ENCODE measurements at regions not wholly inside any gene's neighbourhood (a gene's known extent, or its start where the extent isn't known, plus 50 kb on each side); places are given as distances from the start of the nearest gene placed in this dataset.

DNA sequence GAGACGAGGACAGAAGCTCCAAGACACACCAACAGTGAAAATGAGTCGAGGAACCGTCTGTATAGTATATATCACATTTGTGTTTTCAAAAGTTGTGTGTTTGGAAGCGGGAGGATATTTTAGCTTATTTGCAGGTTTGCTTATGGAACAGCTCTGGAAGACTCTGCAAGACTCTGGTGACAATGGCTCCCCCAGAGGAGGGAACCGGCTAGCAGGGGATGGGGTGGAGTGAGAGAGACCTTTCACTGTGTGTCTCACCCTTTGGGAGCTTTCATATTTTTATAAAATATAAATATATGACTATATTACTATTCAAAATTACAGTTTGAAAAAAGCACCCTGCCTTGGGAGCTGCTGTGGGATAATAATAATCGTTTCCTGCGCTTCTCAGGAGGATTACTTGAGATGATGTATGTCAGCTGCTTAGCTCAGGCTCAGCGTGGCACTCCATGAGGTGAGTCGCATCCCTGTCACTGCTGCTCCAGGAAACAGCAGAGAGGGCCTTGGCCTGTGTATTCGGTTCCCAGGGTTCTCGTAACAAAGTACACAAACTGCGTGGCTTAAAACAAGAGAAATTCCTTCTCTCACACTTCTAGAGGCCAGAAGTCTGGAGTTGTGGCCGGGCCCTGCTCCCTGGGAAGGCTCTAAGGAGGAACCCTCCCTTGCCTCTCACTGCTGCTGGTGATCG lies 183.9 kb downstream of the FAM43A start:
- H3K9me3 Mint-ChIP-seq: peaks cover 3% of the 10 kb centered on the region
- Histone ChIP-seq H3K79me2 (ENCODE audit: low read depth) (no peaks in the 10 kb centered on the region), H3K4me3 (no peak overlapping the region), H2AFZ (replicated peaks) (no peak overlapping the region), H3K9me3 (ENCODE audit: low read depth) (no peaks in the 10 kb centered on the region), H3K36me3 (no peaks in the 10 kb centered on the region), H3K27me3 (no peaks in the 10 kb centered on the region), H3K9ac (no peak overlapping the region), H3K27ac (no peak overlapping the region), H3F3A (ENCODE audit: low read depth) (peaks cover 20% of the 10 kb centered on the region), H3K4me2 (no peak overlapping the region), H4K20me1 (ENCODE audit: low read depth) (no peaks in the 10 kb centered on the region), H3K4me1 (peaks cover 20% of the 10 kb centered on the region)
- peak overlapping the region; percentile 36 for H3K27ac Mint-ChIP-seq
- no peak overlapping the region for H3K4me3 Mint-ChIP-seq
- TF ChIP-seq EZH2phosphoT487 (IDR thresholded peaks at IDR 0.05): no peak
- TF ChIP-seq, protein P1, sequence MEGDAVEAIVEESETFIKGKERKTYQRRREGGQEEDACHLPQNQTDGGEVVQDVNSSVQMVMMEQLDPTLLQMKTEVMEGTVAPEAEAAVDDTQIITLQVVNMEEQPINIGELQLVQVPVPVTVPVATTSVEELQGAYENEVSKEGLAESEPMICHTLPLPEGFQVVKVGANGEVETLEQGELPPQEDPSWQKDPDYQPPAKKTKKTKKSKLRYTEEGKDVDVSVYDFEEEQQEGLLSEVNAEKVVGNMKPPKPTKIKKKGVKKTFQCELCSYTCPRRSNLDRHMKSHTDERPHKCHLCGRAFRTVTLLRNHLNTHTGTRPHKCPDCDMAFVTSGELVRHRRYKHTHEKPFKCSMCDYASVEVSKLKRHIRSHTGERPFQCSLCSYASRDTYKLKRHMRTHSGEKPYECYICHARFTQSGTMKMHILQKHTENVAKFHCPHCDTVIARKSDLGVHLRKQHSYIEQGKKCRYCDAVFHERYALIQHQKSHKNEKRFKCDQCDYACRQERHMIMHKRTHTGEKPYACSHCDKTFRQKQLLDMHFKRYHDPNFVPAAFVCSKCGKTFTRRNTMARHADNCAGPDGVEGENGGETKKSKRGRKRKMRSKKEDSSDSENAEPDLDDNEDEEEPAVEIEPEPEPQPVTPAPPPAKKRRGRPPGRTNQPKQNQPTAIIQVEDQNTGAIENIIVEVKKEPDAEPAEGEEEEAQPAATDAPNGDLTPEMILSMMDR (IDR thresholded peaks at IDR 0.05): no peak
- TF ChIP-seq EZH2 (IDR thresholded peaks at IDR 0.05): no peak
- no peak for DNase-seq (ENCODE audit: low spot score)
- peaks cover 25% of the 10 kb centered on the region for H3K4me1 Mint-ChIP-seq
- peaks cover 12% of the 10 kb centered on the region for H3K27me3 Mint-ChIP-seq (ENCODE audit: insufficient read depth, low read depth)
- H3K36me3 Mint-ChIP-seq: no peaks in the 10 kb centered on the region

- Histone ChIP-seq H3F3A (ENCODE audit: low read depth) (peaks cover 20% of the 10 kb centered on the region), H3K9me3 (ENCODE audit: low read depth) (no peaks in the 10 kb centered on the region), H3K4me1 (peaks cover 20% of the 10 kb centered on the region), H3K9ac (no peak overlapping the region), H3K4me2 (no peak overlapping the region), H3K79me2 (ENCODE audit: low read depth) (no peaks in the 10 kb centered on the region), H3K4me3 (no peak overlapping the region), H3K27me3 (no peaks in the 10 kb centered on the region), H3K27ac (no peak overlapping the region), H4K20me1 (ENCODE audit: low read depth) (no peaks in the 10 kb centered on the region), H2AFZ (replicated peaks) (no peak overlapping the region), H3K36me3 (no peaks in the 10 kb centered on the region)
- peaks cover 3% of the 10 kb centered on the region for H3K9me3 Mint-ChIP-seq
- no peak overlapping the region for H3K27ac Mint-ChIP-seq
- DNase-seq (ENCODE audit: low spot score): no peak
- TF ChIP-seq EZH2 (IDR thresholded peaks at IDR 0.05) (no peak), EZH2phosphoT487 (IDR thresholded peaks at IDR 0.05) (no peak)
- TF ChIP-seq, protein P1 (IDR thresholded peaks at IDR 0.05): no peak
- peaks cover 17% of the 10 kb centered on the region for H3K27me3 Mint-ChIP-seq (ENCODE audit: insufficient read depth, low read depth)
- H3K4me3 Mint-ChIP-seq: no peak overlapping the region
- H3K36me3 Mint-ChIP-seq: no peaks in the 10 kb centered on the region
- H3K4me1 Mint-ChIP-seq: peaks cover 25% of the 10 kb centered on the region
These were observed 184.9 kb downstream of the FAM43A start for GRCh38 chr3:194870394-194871110.

- no peak overlapping the region for H3K4me3 ChIP-seq
- H3K27me3 ChIP-seq: no peaks in the 10 kb centered on the region
- no peak for TF ChIP-seq EZH2 (IDR thresholded peaks at IDR 0.05)
- TF ChIP-seq, protein P1 (IDR thresholded peaks at IDR 0.05): no peak
- no peak overlapping the region for H3K27ac ChIP-seq
- H3K36me3 ChIP-seq: no peaks in the 10 kb centered on the region
- Mint-ChIP-seq H3K9me3 (peaks cover 3% of the 10 kb centered on the region), H3K4me1 (peaks cover 25% of the 10 kb centered on the region), H3K27ac (peak overlapping the region; percentile 54), H3K36me3 (no peaks in the 10 kb centered on the region), H3K4me3 (no peak overlapping the region), H3K27me3 (ENCODE audit: insufficient read depth, low read depth) (peaks cover 19% of the 10 kb centered on the region)
- H3K4me1 ChIP-seq: peaks cover 20% of the 10 kb centered on the region
- peak overlapping the region; percentile 12 for H3K4me2 ChIP-seq
- H3K79me2 ChIP-seq (ENCODE audit: low read depth): no peaks in the 10 kb centered on the region
- H3K9ac ChIP-seq: no peak overlapping the region
- H2AFZ ChIP-seq (replicated peaks): no peak overlapping the region
- peaks cover 20% of the 10 kb centered on the region for H3F3A ChIP-seq (ENCODE audit: low read depth)
- no peaks in the 10 kb centered on the region for H3K9me3 ChIP-seq (ENCODE audit: low read depth)
- DNase-seq (ENCODE audit: low spot score): peak; percentile 49
- H4K20me1 ChIP-seq (ENCODE audit: low read depth): no peaks in the 10 kb centered on the region
These were observed 185.6 kb downstream of the FAM43A start for GRCh38 chr3:194871143-194871863.
